Tibial nerve (tissue), 4 donors: ENCODE measurements at regions not wholly inside any gene's neighbourhood (a gene's known extent, or its start where the extent isn't known, plus 50 kb on each side); places are given as distances from the start of the nearest gene placed in this dataset.

Experiments used
- DNase-seq, 2 donors: peaks; one replicate each; pipeline ENCODE4 v3.0.0-alpha.2; 2019; ENCODE audit warnings: low spot score in 2 of 2
- H3K27ac ChIP-seq, 4 donors: fragments of 200-600 bp; sonication (generic) in 3 of 4; one replicate each; pipeline ENCODE4 v1.5.1; 2017 to 2019; ENCODE audit warnings: mild to moderate bottlenecking in 1 of 4
- H3K27me3 ChIP-seq, 2 donors: fragments of 200-600 bp; sonication (generic) in 1 of 2; one replicate each; pipeline versions ENCODE4 v1.5.1 to v1.6.0; 2017 to 2019
- H3K36me3 ChIP-seq, 3 donors: fragments of 200-600 bp; sonication (generic); one replicate each; pipeline ENCODE4 v1.5.1; 2018 to 2019
- H3K4me1 ChIP-seq, 4 donors: fragments of 200-600 bp; sonication (generic) in 3 of 4; one replicate each; pipeline ENCODE4 v1.5.1; 2017 to 2019
- H3K4me3 ChIP-seq, 4 donors: fragments of 200-600 bp; sonication (generic) in 3 of 4; one replicate each; pipeline ENCODE4 v1.5.1; 2017 to 2019; ENCODE audit warnings: mild to moderate bottlenecking in 1 of 4, moderate library complexity in 1 of 4
- H3K9me3 ChIP-seq, 4 donors: fragments of 200-600 bp; sonication (generic) in 3 of 4; one replicate each; pipeline ENCODE4 v1.5.1; 2017 to 2019
- CTCF ChIP-seq, 5 experiments: fragments of 200-600 bp in 3 of 5; fragments of 450-650 bp in 2 of 5; sonication (generic) in 3 of 5; IDR thresholded peaks; one replicate each; pipeline ENCODE4 v1.5.1; 2016 to 2019; ENCODE audit warnings: antibody characterized with exemption in 5 of 5, mild to moderate bottlenecking in 3 of 5, moderate library complexity in 2 of 5
- EP300 ChIP-seq, 2 donors: sonication (generic); formaldehyde crosslinking; IDR thresholded peaks; one replicate each; pipeline ENCODE4 v1.6.1; 2017; ENCODE audit warnings: antibody characterized with exemption in 2 of 2, mild to moderate bottlenecking in 1 of 2
- POLR2A ChIP-seq, 2 donors: fragments of 450-650 bp; IDR thresholded peaks; one replicate each; pipeline ENCODE4 v1.6.1; 2017; ENCODE audit warnings: antibody characterized with exemption in 2 of 2, mild to moderate bottlenecking in 2 of 2, moderate library complexity in 2 of 2
- WGBS, 2 donors: methylation state at CpG; one replicate each; pipeline ENCODE4 v1.1.5; 2018; 5-methylcytosine and 5-hydroxymethylcytosine counted together

GRCh38 chr9:108765265-108765664, 90.5 kb downstream of the ACTL7B start:
- peaks cover 0 to 8% (median 2%) of the 10 kb centered on the region in 4 donors for H3K4me1 ChIP-seq
- DNase-seq, result no peak
- peaks cover 0 to 4% (median 0%) of the 10 kb centered on the region in 4 donors for H3K9me3 ChIP-seq
- no peaks in the 10 kb centered on the region for H3K27me3 ChIP-seq
- 89 to 94% methylated on average over 5 of the region's 5 CpGs for WGBS, 2 donors
- TF ChIP-seq CTCF (IDR thresholded peaks at IDR 0.05) (no peak), POLR2A (IDR thresholded peaks at IDR 0.05) (no peak), EP300 (IDR thresholded peaks at IDR 0.05) (no peak)
- H3K4me3 ChIP-seq, result no peak overlapping the region
- no peak overlapping the region for H3K27ac ChIP-seq
- H3K36me3 ChIP-seq, result no peaks in the 10 kb centered on the region

DNA sequence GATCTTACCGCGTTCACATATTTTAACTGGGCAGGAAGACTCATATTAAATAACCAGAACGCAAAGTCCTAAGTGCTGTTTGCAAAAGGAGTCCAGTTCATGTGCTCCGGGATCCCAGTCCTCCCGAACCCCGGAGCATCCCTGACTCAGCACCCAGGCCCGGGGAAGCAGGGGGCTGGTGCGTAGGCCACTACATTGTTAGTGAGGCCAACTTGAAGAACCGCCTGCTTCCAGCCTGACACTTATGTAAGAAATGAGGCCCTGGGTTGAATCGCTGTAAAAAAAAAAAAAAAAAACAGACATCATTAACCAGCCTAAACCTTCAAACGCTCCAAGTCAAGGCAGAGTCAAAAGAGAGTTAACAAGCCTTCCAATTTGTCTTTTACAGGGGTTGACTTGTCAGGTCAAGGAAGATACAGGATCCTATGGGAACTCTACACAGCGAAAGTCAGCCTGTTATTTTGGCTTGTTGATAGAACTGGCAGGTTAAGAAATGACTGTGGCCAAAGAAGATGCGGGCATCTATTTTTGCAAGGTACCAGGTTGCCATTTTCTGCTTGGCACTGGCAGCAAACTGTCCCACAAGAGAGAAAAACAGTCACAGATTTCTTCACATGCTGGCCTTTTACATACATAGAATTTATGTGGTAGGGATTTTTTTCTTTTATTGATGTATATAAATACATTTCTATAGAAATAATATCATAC, 93.3 kb downstream of the ACTL7B start:
- Histone ChIP-seq H3K27me3 (no peaks in the 10 kb centered on the region), H3K4me3 (no peak overlapping the region), H3K4me1 (peaks cover 0 to 8% (median 2%) of the 10 kb centered on the region in 4 donors), H3K9me3 (no peaks in the 10 kb centered on the region), H3K27ac (peak overlapping the region in 1 of 4 donors; percentile 45), H3K36me3 (no peaks in the 10 kb centered on the region)
- DNase-seq, result no peak
- no peak for TF ChIP-seq POLR2A (IDR thresholded peaks at IDR 0.05)
- no peak for TF ChIP-seq CTCF (IDR thresholded peaks at IDR 0.05)
- no peak for TF ChIP-seq EP300 (IDR thresholded peaks at IDR 0.05)
- 78 to 81% methylated on average over 13 of the region's 13 CpGs for WGBS, 2 donors

DNA sequence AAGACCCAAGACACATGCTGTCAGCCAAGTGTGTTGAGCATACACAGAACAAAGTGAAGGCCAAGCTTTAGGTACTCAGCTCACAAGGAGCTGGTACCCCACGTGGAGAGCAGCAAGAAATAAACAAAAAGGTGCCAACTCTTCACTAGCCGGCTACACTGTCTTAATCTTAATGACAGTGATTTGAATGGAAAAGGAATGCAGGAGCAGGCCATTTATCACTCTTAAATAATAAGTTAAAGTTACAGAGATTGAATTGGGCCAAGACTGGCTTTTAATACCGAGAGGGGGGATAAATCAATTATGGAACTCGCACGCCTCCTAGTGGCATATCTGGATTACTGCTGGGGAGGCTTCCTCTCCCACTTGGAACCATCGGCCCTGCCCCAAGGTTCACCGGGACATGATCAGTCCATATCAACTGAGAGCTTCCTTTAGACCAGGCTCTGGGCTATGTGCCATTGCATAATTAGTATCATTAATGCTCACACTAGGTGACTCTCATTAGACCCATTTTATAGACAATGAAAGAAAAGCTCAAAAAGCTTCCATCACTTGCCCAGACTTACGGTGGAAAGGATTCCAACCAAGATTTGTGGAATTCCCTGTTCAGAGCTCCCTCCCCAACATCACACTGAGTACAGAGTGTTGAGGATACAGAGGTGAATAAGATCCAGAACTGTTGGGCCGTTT, 94.0 kb downstream of the ACTL7B start:
- H3K4me3 ChIP-seq, result no peak overlapping the region
- peaks cover 0 to 8% (median 2%) of the 10 kb centered on the region in 4 donors for H3K4me1 ChIP-seq
- H3K27ac ChIP-seq, result peak overlapping the region in 2 of 4 donors; percentile 6 to 73
- H3K9me3 ChIP-seq, result no peaks in the 10 kb centered on the region
- 30 to 31% methylated on average over 9 of the region's 9 CpGs for WGBS, 2 donors
- H3K36me3 ChIP-seq, result no peaks in the 10 kb centered on the region
- no peaks in the 10 kb centered on the region for H3K27me3 ChIP-seq
- peak; percentile 42 to 57 for DNase-seq
- no peak for TF ChIP-seq POLR2A (IDR thresholded peaks at IDR 0.05)
- TF ChIP-seq CTCF (IDR thresholded peaks at IDR 0.05), result peak; percentile 72 to 87 (median 85)
- peak in 1 of 2 donors; percentile 25 for TF ChIP-seq EP300 (IDR thresholded peaks at IDR 0.05)

- 92 to 95% methylated on average over 2 of the region's 2 CpGs for WGBS, 2 donors
- no peak for DNase-seq
- Histone ChIP-seq H3K9me3 (no peaks in the 10 kb centered on the region), H3K27me3 (no peaks in the 10 kb centered on the region), H3K4me3 (no peak overlapping the region), H3K27ac (peak overlapping the region in 1 of 4 donors; percentile 73), H3K4me1 (peaks cover 0 to 8% (median 2%) of the 10 kb centered on the region in 4 donors), H3K36me3 (no peaks in the 10 kb centered on the region)
- TF ChIP-seq EP300 (IDR thresholded peaks at IDR 0.05), result no peak
- no peak for TF ChIP-seq POLR2A (IDR thresholded peaks at IDR 0.05)
- no peak for TF ChIP-seq CTCF (IDR thresholded peaks at IDR 0.05)
Observed at GRCh38 chr9:108760841-108761240, 94.9 kb downstream of the ACTL7B start.

GRCh38 chr9:108759835-108760234, 96.0 kb downstream of the ACTL7B start:
- no peaks in the 10 kb centered on the region for H3K9me3 ChIP-seq
- no peak overlapping the region for H3K4me3 ChIP-seq
- no peaks in the 10 kb centered on the region for H3K27me3 ChIP-seq
- H3K4me1 ChIP-seq, result peaks cover 0 to 8% (median 2%) of the 10 kb centered on the region in 4 donors
- H3K27ac ChIP-seq, result no peak overlapping the region
- no peak for DNase-seq
- TF ChIP-seq CTCF (IDR thresholded peaks at IDR 0.05), result no peak
- no peak for TF ChIP-seq EP300 (IDR thresholded peaks at IDR 0.05)
- TF ChIP-seq POLR2A (IDR thresholded peaks at IDR 0.05), result no peak
- WGBS, 2 donors, result 84 to 90% methylated on average over 2 of the region's 2 CpGs
- H3K36me3 ChIP-seq, result no peaks in the 10 kb centered on the region
